ENCODE measurements at regions not wholly inside any gene's neighbourhood (a gene's known extent, or its start where the extent isn't known, plus 50 kb on each side); places are given as distances from the start of the nearest gene placed in this dataset.

GRCh38 chr3:76699846-76700245 is 340.1 kb upstream of the ROBO2 start:
- intact Hi-C loops (cut with micrococcal nuclease; ENCODE audit: unreplicated experiment) = no loop called here
- no peaks in the 10 kb centered on the region for H3K36me3 ChIP-seq (ENCODE audit: control insufficient read depth, insufficient read depth, low read length)
- ChIA-PET CTCF (no interaction called here), POLR2A (no interaction called here)
- TF ChIP-seq, protein P1, sequence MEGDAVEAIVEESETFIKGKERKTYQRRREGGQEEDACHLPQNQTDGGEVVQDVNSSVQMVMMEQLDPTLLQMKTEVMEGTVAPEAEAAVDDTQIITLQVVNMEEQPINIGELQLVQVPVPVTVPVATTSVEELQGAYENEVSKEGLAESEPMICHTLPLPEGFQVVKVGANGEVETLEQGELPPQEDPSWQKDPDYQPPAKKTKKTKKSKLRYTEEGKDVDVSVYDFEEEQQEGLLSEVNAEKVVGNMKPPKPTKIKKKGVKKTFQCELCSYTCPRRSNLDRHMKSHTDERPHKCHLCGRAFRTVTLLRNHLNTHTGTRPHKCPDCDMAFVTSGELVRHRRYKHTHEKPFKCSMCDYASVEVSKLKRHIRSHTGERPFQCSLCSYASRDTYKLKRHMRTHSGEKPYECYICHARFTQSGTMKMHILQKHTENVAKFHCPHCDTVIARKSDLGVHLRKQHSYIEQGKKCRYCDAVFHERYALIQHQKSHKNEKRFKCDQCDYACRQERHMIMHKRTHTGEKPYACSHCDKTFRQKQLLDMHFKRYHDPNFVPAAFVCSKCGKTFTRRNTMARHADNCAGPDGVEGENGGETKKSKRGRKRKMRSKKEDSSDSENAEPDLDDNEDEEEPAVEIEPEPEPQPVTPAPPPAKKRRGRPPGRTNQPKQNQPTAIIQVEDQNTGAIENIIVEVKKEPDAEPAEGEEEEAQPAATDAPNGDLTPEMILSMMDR (IDR thresholded peaks at IDR 0.05; ENCODE audit: insufficient read depth in 1 of 2, low read depth in 1 of 2, low read length in 1 of 2, severe bottlenecking in 1 of 2, unreplicated experiment in 1 of 2) = no peak
- no peaks in the 10 kb centered on the region for H3K9me3 ChIP-seq
- Mint-ChIP-seq H3K4me3 (ENCODE audit: unreplicated experiment) (no peak overlapping the region), H3K27ac (ENCODE audit: unreplicated experiment) (no peak overlapping the region), H3K9me3 (ENCODE audit: unreplicated experiment) (no peaks in the 10 kb centered on the region), H3K36me3 (ENCODE audit: insufficient read depth, unreplicated experiment) (no peaks in the 10 kb centered on the region), H3K27me3 (ENCODE audit: insufficient read depth, unreplicated experiment) (no peaks in the 10 kb centered on the region), H3K4me1 (ENCODE audit: low read depth, unreplicated experiment) (no peaks in the 10 kb centered on the region)
- BruUV-seq (replicated peaks) = no TSS peak
- no peak for DNase-seq
- no peaks in the 10 kb centered on the region for H3K4me1 ChIP-seq
- H3K27me3 ChIP-seq (replicated peaks; ENCODE audit: control insufficient read depth, insufficient read depth, low read length) = no peaks in the 10 kb centered on the region
- H3K4me3 ChIP-seq (ENCODE audit: low read depth, low read length) = no peak overlapping the region

GRCh38 chr3:76700323-76700722 is 339.6 kb upstream of the ROBO2 start:
- intact Hi-C loops (cut with micrococcal nuclease; ENCODE audit: unreplicated experiment) = no loop called here
- Mint-ChIP-seq H3K27me3 (ENCODE audit: insufficient read depth, unreplicated experiment) (no peaks in the 10 kb centered on the region), H3K4me3 (ENCODE audit: unreplicated experiment) (no peak overlapping the region), H3K9me3 (ENCODE audit: unreplicated experiment) (no peaks in the 10 kb centered on the region), H3K4me1 (ENCODE audit: low read depth, unreplicated experiment) (no peaks in the 10 kb centered on the region), H3K36me3 (ENCODE audit: insufficient read depth, unreplicated experiment) (no peaks in the 10 kb centered on the region), H3K27ac (ENCODE audit: unreplicated experiment) (no peak overlapping the region)
- ChIA-PET POLR2A (no interaction called here), CTCF (no interaction called here)
- Histone ChIP-seq H3K27me3 (replicated peaks; ENCODE audit: control insufficient read depth, insufficient read depth, low read length) (no peaks in the 10 kb centered on the region), H3K4me1 (no peaks in the 10 kb centered on the region), H3K4me3 (ENCODE audit: low read depth, low read length) (no peak overlapping the region), H3K9me3 (no peaks in the 10 kb centered on the region), H3K36me3 (ENCODE audit: control insufficient read depth, insufficient read depth, low read length) (no peaks in the 10 kb centered on the region)
- BruUV-seq (replicated peaks) = no TSS peak
- TF ChIP-seq, protein P1 (IDR thresholded peaks at IDR 0.05; ENCODE audit: insufficient read depth in 1 of 2, low read depth in 1 of 2, low read length in 1 of 2, severe bottlenecking in 1 of 2, unreplicated experiment in 1 of 2) = no peak
- DNase-seq = no peak

DNA sequence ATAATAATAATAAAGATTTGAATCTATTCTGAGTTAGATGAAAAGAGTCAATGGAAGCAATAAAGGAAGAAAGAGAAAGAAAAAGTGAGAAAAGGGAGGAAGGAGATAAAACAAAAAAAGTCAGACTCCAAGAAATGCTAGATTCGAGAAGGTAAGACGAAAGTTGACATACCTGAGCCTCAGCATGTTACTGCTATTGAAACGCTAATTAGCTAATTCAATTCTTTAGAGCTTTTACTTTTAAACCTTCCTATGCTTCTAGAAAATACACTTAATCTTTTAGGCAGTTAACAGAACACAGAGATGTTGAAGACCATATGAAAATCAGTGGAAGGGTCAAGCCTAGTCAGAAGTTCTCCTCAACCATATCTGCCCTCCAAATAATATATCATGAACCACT is 337.2 kb upstream of the ROBO2 start:
- H3K4me3 Mint-ChIP-seq (ENCODE audit: unreplicated experiment) = no peak overlapping the region
- H3K4me1 Mint-ChIP-seq (ENCODE audit: low read depth, unreplicated experiment) = no peaks in the 10 kb centered on the region
- CTCF ChIA-PET = no interaction called here
- no peaks in the 10 kb centered on the region for H3K36me3 ChIP-seq (ENCODE audit: control insufficient read depth, insufficient read depth, low read length)
- H3K27ac Mint-ChIP-seq (ENCODE audit: unreplicated experiment) = no peak overlapping the region
- intact Hi-C loops (cut with micrococcal nuclease; ENCODE audit: unreplicated experiment) = no loop called here
- no peaks in the 10 kb centered on the region for H3K27me3 ChIP-seq (replicated peaks; ENCODE audit: control insufficient read depth, insufficient read depth, low read length)
- TF ChIP-seq, protein P1 (IDR thresholded peaks at IDR 0.05; ENCODE audit: insufficient read depth in 1 of 2, low read depth in 1 of 2, low read length in 1 of 2, severe bottlenecking in 1 of 2, unreplicated experiment in 1 of 2) = no peak
- H3K9me3 Mint-ChIP-seq (ENCODE audit: unreplicated experiment) = no peaks in the 10 kb centered on the region
- no peaks in the 10 kb centered on the region for H3K4me1 ChIP-seq
- BruUV-seq (replicated peaks) = no TSS peak
- DNase-seq = no peak
- no peaks in the 10 kb centered on the region for H3K9me3 ChIP-seq
- POLR2A ChIA-PET = no interaction called here
- no peaks in the 10 kb centered on the region for H3K36me3 Mint-ChIP-seq (ENCODE audit: insufficient read depth, unreplicated experiment)
- no peak overlapping the region for H3K4me3 ChIP-seq (ENCODE audit: low read depth, low read length)
- H3K27me3 Mint-ChIP-seq (ENCODE audit: insufficient read depth, unreplicated experiment) = no peaks in the 10 kb centered on the region

Data from Caco-2 (cell line).